ENCODE measurements at regions not wholly inside any gene's neighbourhood (a gene's known extent, or its start where the extent isn't known, plus 50 kb on each side); places are given as distances from the start of the nearest gene placed in this dataset.

- DNase-seq, result no peak
These were observed 345.5 kb upstream of the C1orf87 start for GRCh38 chr1:60419023-60419422.

GRCh38 chr1:60415696-60416095 lies 342.1 kb upstream of the C1orf87 start:
- no peak for DNase-seq

- DNase-seq, result no peak
These were observed 339.5 kb upstream of the C1orf87 start for GRCh38 chr1:60413091-60413490.

GRCh38 chr1:60411591-60411990 lies 338.0 kb upstream of the C1orf87 start:
- no peak for DNase-seq

GRCh38 chr1:60402816-60403215 lies 329.2 kb upstream of the C1orf87 start:
- no peak for DNase-seq

DNA sequence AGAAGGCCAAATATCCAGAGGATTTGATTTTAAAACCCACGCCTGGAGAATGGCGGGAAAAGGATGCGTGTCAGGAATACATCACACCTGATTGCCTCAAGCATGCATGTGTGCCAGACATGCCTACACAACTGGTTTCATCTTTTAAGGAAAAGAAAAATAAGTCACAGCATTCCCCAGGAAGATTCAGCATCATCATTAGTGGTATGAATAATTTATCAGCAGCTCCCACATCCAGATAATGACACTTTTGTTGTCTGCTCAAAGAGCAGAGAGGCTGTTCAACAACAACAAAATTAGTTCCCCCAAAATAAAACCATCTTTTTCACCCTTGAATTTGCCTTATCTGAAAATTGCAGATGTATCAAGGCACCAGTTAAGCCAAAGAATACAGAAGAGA lies 328.6 kb upstream of the C1orf87 start:
- no peak for DNase-seq

DNA sequence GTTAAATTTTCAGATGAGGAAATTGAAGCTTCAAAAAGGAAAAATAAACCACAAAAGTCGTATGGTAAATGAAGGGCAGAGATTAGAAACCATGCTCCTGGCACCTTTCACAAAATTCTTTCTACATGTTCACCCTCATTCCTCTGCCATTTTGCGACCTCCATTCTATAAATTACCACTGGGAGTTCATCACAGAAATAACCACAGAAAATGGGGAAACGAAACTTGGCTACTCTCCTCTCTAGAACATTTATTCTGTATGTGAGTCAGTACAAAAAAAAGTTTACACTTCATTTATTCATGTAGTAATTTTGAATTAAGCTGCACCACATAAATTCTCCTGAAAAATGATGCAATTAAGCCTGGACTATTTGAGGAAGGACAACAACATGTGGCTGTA lies 320.9 kb upstream of the C1orf87 start:
- peak; percentile 80 for DNase-seq

DNA sequence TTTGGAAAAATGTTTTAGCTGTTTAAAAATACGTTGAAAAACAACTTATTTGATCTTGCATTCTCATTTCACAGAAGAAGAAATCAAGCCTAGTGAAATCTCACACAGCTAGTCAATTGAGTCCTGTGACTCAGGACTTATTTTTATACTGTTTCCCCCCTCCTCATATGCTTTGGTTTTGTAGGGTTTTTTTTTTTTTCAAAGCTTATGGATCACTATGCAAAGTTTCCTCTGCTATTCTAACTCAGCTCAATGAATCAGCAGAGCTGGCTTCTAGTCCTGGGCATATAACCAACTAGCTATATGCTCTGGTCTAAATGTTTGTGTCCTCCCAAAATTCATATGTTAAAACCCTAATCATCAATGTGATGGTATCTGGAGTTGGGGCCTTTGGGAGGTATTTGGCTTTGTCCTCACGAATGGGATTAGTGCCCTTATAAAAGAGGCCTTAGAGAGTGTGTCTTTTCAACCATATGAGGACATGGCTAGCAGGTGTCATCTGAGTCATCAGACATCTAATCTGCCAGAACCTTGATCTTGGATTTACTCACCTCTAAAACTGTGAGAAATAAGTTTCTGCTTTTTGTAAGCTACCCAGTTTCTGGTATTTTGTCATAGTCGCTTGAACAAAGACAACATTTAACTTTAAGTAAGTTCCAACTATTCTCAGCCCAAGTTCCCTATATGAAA lies 317.2 kb upstream of the C1orf87 start:
- DNase-seq, result peak; percentile 3

DNA sequence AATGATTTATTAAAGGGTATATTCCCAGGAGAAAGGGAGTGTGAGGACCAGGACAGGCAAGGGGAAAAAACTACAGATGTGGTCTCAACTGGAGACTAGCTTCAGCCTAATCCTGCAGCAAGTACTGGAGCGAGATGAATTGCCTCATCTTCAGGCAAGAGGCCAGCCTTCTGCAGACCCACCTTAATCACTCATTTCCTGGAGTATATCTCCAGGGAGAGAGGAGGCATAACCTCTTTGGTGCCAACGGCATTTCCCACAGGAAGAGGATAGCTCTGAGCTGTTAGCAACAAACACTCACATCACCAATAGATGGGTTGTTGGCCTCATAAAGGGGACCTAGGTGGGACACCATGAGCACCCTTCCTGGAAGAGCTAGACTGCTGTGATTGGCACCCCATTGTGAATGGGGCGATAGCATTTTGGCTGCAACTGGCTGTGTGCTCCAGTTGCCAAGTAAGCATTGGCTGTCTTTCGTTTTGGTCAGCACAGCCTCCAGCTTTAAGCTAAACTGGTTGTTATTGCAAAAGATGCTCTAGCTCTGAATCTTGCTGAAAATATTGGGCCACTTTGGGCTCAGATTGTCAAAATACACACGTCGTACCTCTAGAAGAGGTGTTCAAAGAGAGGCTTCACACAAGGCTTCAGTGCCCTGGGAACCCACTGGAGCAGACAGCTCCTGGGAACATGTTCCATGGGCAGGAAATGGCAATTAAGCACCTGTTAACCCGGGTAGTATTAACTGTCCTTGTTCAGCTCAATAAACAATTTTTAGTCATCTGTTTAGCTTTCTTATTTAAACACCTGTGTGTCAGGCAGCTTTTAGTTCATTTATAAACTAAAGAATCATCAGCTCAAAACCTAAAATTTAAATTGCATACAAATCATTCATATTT lies 314.8 kb upstream of the C1orf87 start:
- peak; percentile 37 for DNase-seq

GRCh38 chr1:60387175-60387574 lies 313.6 kb upstream of the C1orf87 start:
- no peak for DNase-seq

DNA sequence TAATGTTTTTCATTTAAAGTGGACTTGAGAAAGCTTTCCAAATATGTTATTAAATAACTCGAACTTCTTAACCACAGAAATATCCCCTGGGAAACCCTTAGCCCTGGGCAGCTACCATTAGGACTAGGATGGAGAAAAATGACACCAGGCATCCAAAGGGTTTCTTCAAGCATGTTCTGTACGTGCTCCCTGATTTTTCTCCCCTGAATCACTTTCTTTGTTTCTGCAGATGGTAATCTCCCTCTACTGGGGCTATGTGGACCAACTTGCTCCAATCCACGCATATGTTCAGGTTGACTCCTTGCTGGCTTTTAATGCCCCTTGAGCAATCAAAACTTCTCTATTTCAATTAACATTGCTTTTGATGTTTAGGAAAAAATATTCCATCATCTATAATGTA lies 312.7 kb upstream of the C1orf87 start:
- peak; percentile 37 for DNase-seq

DNA sequence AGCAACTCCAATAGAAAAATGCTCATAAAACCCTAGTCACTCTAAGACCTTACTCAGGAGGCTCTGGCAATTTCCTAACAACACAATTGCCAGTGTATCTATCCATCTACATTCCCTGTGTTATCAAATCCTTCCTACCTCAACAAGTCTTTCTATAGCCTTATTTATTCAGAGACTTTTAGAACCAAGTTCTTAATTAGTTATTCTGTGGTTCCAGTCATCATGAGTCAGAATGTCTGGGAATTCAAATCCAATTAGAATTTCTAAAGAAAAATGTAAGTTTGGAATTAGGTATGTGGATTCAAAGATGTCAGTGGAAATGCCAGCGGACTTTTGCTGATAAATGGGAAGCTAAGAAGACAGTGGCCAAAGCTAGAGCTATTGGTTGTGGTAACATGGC lies 302.6 kb upstream of the C1orf87 start:
- DNase-seq, result peak; percentile 8

GRCh38 chr1:60374537-60374936 lies 301.0 kb upstream of the C1orf87 start:
- no peak for DNase-seq

DNA sequence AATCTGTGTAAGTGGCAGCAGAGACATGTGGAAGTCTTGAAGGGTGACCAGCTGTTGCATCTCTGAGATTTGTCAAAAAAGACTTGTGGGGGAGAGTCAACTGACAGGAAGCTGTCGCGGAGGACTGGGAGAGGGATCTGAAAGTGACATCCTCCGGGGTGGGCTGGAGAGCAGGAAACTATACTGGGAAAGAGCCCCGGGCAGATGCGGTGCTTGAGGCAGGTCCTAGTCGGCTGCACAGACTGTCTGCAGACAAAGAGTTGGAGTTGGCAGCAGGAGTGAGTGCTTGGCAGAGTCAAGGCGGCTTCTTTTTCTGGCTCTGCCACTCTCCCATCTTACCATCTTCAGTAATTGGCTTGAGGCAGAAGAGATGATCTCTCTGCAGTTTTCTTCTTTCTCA lies 294.0 kb upstream of the C1orf87 start:
- no peak for DNase-seq

DNA sequence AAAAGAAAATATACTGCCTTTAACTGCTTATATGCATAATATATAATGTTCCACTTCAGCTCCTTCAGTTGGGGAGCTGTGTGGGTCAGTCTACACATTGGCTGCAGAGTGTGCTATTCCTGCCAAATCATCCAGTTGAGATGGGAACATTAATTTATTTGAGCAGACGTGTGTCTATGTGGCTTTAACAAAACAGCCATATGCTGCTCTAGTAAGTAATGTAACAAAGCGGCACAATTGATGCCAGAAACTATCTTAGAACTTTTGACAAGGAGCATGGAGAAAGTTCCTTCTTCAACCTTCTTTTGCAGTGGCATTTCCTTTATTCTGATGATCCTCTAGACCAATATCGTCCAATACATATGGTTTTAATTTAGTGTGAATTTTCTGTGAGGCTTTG lies 285.9 kb upstream of the C1orf87 start:
- no peak for DNase-seq

DNA sequence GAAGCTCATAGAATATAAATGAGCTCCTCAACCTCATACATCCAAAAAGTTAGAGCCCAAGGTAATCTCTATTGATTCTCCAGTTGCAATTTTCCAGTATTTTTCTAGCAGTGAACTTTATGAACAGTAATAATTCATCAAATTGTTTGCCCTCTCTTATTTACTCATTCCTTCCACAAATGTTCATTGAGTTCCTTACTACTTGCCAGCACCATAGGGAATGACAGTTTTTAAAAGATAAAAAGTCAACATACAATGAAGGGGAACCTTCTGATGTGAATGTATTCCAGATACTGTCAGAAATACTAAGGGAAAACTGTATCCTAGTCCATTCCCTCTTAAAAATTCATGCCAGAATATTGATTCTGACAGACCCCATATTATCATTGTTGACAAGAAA lies 277.0 kb upstream of the C1orf87 start:
- no peak for DNase-seq

GRCh38 chr1:60348884-60349283 lies 275.3 kb upstream of the C1orf87 start:
- DNase-seq, result no peak

- peak; percentile 22 for DNase-seq
These were observed 272.1 kb upstream of the C1orf87 start for GRCh38 chr1:60345621-60346020.

- DNase-seq, result no peak
These were observed 271.5 kb upstream of the C1orf87 start for GRCh38 chr1:60345049-60345448.

DNA sequence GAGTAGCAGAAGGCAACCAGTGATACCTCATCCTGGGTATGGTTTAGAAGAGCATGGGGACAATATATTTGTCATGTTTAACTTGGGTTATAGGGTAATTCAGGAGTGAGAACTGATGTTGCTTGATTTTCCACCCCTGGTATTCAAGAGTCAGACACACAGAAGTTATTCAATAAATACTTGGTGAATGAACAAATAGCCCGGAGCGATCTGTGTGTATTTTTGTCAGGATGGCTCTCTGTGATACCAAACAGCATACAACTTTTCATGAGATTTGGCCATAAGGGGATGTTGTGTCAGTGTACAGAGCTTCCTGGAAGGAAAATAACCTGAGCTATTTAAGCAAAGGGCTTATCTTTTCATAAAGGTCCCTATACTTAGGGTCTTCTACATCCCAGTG lies 270.2 kb upstream of the C1orf87 start:
- no peak for DNase-seq

- no peak for DNase-seq
These were observed 269.0 kb upstream of the C1orf87 start for GRCh38 chr1:60342569-60342968.

GRCh38 chr1:60341274-60341673 lies 267.7 kb upstream of the C1orf87 start:
- DNase-seq, result no peak

DNA sequence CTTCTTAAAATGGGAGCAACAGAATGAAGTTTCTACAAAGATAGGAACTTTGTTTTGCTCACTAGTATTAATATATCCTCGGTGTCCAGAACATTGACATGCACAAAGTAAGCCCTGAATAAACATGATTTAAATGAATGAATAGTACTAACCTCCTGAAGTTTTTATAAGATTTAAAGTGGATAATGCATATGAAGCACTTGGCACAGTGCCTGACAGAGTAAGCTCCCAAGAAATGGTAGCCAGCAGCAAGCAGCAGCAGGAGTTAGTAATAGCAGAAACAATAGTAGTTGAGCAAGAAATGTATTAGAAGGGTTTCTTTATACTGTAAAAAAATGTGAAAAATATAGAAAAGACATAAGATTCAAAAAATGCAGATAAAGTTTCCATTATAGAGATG lies 258.1 kb upstream of the C1orf87 start:
- no peak for DNase-seq

- no peak for DNase-seq
These were observed 256.1 kb upstream of the C1orf87 start for GRCh38 chr1:60329651-60330050.
